ENCODE measurements at regions not wholly inside any gene's neighbourhood (a gene's known extent, or its start where the extent isn't known, plus 50 kb on each side); places are given as distances from the start of the nearest gene placed in this dataset.

GRCh38 chr11:30758012-30758411 is 171.9 kb upstream of the MPPED2 start:
- TF ChIP-seq, protein P1, sequence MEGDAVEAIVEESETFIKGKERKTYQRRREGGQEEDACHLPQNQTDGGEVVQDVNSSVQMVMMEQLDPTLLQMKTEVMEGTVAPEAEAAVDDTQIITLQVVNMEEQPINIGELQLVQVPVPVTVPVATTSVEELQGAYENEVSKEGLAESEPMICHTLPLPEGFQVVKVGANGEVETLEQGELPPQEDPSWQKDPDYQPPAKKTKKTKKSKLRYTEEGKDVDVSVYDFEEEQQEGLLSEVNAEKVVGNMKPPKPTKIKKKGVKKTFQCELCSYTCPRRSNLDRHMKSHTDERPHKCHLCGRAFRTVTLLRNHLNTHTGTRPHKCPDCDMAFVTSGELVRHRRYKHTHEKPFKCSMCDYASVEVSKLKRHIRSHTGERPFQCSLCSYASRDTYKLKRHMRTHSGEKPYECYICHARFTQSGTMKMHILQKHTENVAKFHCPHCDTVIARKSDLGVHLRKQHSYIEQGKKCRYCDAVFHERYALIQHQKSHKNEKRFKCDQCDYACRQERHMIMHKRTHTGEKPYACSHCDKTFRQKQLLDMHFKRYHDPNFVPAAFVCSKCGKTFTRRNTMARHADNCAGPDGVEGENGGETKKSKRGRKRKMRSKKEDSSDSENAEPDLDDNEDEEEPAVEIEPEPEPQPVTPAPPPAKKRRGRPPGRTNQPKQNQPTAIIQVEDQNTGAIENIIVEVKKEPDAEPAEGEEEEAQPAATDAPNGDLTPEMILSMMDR (IDR thresholded peaks at IDR 0.05), result no peak
- no peak for TF ChIP-seq EZH2 (IDR thresholded peaks at IDR 0.05; ENCODE audit: borderline replicate concordance, insufficient read depth, low read depth, low read length, poor library complexity, severe bottlenecking)
